CD4-positive, alpha-beta T cell treated with Interleukin-17A for 4 hours (primary cell): ENCODE measurements at regions not wholly inside any gene's neighbourhood (a gene's known extent, or its start where the extent isn't known, plus 50 kb on each side); places are given as distances from the start of the nearest gene placed in this dataset.

Source experiments
- DNase-seq: peaks from one replicate; pipeline ENCODE4 v3.0.0-alpha.2; 2020; ENCODE audit warnings: mixed read lengths

- no peak for DNase-seq
These were observed 151.0 kb downstream of the PCSK1 start for GRCh38 chr5:96282020-96282419.

- DNase-seq, result no peak
These were observed 152.1 kb downstream of the PCSK1 start for GRCh38 chr5:96280946-96281393.

GRCh38 chr5:96279801-96280542 is 153.1 kb downstream of the PCSK1 start:
- no peak for DNase-seq

- DNase-seq, result no peak
These were observed 154.1 kb downstream of the PCSK1 start for GRCh38 chr5:96278981-96279380.

- no peak for DNase-seq
These were observed 158.0 kb downstream of the PCSK1 start for GRCh38 chr5:96275051-96275450.

GRCh38 chr5:96265487-96265886 is 167.6 kb downstream of the PCSK1 start:
- no peak for DNase-seq

GRCh38 chr5:96264047-96264446 is 169.0 kb downstream of the PCSK1 start:
- no peak for DNase-seq

- no peak for DNase-seq
These were observed 170.9 kb downstream of the PCSK1 start for GRCh38 chr5:96262105-96262504.

GRCh38 chr5:96260009-96260408 is 173.0 kb downstream of the PCSK1 start:
- no peak for DNase-seq

- no peak for DNase-seq
These were observed 173.8 kb downstream of the PCSK1 start for GRCh38 chr5:96259151-96259772.

- no peak for DNase-seq
These were observed 174.4 kb downstream of the PCSK1 start for GRCh38 chr5:96258692-96259091.

- no peak for DNase-seq
These were observed 175.1 kb downstream of the PCSK1 start for GRCh38 chr5:96257904-96258303.

GRCh38 chr5:96256795-96257470 is 176.1 kb downstream of the PCSK1 start:
- no peak for DNase-seq

GRCh38 chr5:96254980-96255691 is 177.9 kb downstream of the PCSK1 start:
- no peak for DNase-seq

- DNase-seq, result no peak
These were observed 179.9 kb downstream of the PCSK1 start for GRCh38 chr5:96253140-96253539.

GRCh38 chr5:96252596-96252995 is 180.5 kb downstream of the PCSK1 start:
- no peak for DNase-seq

- no peak for DNase-seq
These were observed 182.3 kb downstream of the PCSK1 start for GRCh38 chr5:96250782-96251181.

- no peak for DNase-seq
These were observed 184.9 kb downstream of the PCSK1 start for GRCh38 chr5:96248131-96248530.

- DNase-seq, result no peak
These were observed 185.3 kb downstream of the PCSK1 start for GRCh38 chr5:96247708-96248107.

GRCh38 chr5:96247097-96247701 is 185.8 kb downstream of the PCSK1 start:
- DNase-seq, result no peak

- DNase-seq, result no peak
These were observed 187.6 kb downstream of the PCSK1 start for GRCh38 chr5:96245140-96246091.

- no peak for DNase-seq
These were observed 188.4 kb downstream of the PCSK1 start for GRCh38 chr5:96244696-96245095.
